Gastroesophageal sphincter (tissue), 4 donors: ENCODE measurements at regions not wholly inside any gene's neighbourhood (a gene's known extent, or its start where the extent isn't known, plus 50 kb on each side); places are given as distances from the start of the nearest gene placed in this dataset.

Experiments used
- ATAC-seq: fragments of 150-250 bp; one replicate; pipeline ENCODE4 v1.9.1; 2016; ENCODE audit warnings: mild to moderate bottlenecking, moderate library complexity
- H3K27ac ChIP-seq, 4 donors: fragments of 200-600 bp; sonication (generic) in 3 of 4; 1 replicate in 3 of 4; 2 replicates in 1 of 4; pipeline ENCODE4 v1.5.1; 2016 to 2019
- H3K27me3 ChIP-seq: fragments of 200-600 bp; sonication (generic); one replicate; pipeline ENCODE4 v1.5.1; 2019
- H3K36me3 ChIP-seq, 2 donors: fragments of 200-600 bp; sonication (generic); one replicate each; pipeline ENCODE4 v1.5.1; 2019; ENCODE audit warnings: control low read depth in 1 of 2
- H3K4me1 ChIP-seq, 3 donors: fragments of 200-600 bp; sonication (generic); 1 replicate in 2 of 3; 2 replicates in 1 of 3; pipeline ENCODE4 v1.5.1; 2016 to 2019; ENCODE audit warnings: control low read depth in 2 of 3
- H3K4me3 ChIP-seq, 2 donors: fragments of 200-600 bp; sonication (generic); one replicate each; pipeline ENCODE4 v1.5.1; 2019; ENCODE audit warnings: mild to moderate bottlenecking in 1 of 2, moderate library complexity in 1 of 2
- H3K9me3 ChIP-seq, 3 donors: fragments of 200-600 bp; sonication (generic); one replicate each; pipeline ENCODE4 v1.5.1; 2017 to 2019; ENCODE audit warnings: control low read depth in 2 of 3
- EP300 ChIP-seq: sonication (generic); formaldehyde crosslinking; IDR thresholded peaks from one replicate; pipeline ENCODE4 v1.6.1; 2017; ENCODE audit warnings: antibody characterized with exemption, mild to moderate bottlenecking
- POLR2A ChIP-seq, 2 donors: fragments of 450-650 bp; IDR thresholded peaks; one replicate each; pipeline ENCODE4 v1.6.1; 2017; ENCODE audit warnings: antibody characterized with exemption in 2 of 2, mild to moderate bottlenecking in 2 of 2, moderate library complexity in 1 of 2
- POLR2AphosphoS5 ChIP-seq: sonication (generic); formaldehyde crosslinking; IDR thresholded peaks from one replicate; pipeline ENCODE4 v1.6.1; 2017; ENCODE audit warnings: antibody characterized with exemption
- WGBS, 2 donors: methylation state at CpG; one replicate each; pipeline ENCODE4 v1.1.5; 2018; ENCODE audit warnings: low coverage in 1 of 2; 5-methylcytosine and 5-hydroxymethylcytosine counted together
- TF ChIP-seq, protein P1 (sequence below), 4 experiments: fragments of 200-600 bp in 2 of 4; fragments of 450-650 bp in 2 of 4; sonication (generic) in 1 of 4; IDR thresholded peaks; one replicate each; pipeline ENCODE4 v1.5.1; 2017 to 2019; ENCODE audit warnings: antibody characterized with exemption in 4 of 4, mild to moderate bottlenecking in 2 of 4, moderate library complexity in 2 of 4

- no peak for ATAC-seq
- TF ChIP-seq, protein P1, sequence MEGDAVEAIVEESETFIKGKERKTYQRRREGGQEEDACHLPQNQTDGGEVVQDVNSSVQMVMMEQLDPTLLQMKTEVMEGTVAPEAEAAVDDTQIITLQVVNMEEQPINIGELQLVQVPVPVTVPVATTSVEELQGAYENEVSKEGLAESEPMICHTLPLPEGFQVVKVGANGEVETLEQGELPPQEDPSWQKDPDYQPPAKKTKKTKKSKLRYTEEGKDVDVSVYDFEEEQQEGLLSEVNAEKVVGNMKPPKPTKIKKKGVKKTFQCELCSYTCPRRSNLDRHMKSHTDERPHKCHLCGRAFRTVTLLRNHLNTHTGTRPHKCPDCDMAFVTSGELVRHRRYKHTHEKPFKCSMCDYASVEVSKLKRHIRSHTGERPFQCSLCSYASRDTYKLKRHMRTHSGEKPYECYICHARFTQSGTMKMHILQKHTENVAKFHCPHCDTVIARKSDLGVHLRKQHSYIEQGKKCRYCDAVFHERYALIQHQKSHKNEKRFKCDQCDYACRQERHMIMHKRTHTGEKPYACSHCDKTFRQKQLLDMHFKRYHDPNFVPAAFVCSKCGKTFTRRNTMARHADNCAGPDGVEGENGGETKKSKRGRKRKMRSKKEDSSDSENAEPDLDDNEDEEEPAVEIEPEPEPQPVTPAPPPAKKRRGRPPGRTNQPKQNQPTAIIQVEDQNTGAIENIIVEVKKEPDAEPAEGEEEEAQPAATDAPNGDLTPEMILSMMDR (IDR thresholded peaks at IDR 0.05), result no peak
- TF ChIP-seq EP300 (no peak), POLR2AphosphoS5 (no peak), POLR2A (IDR thresholded peaks at IDR 0.05) (no peak)
- Histone ChIP-seq H3K27me3 (peaks cover 80% of the 10 kb centered on the region), H3K9me3 (no peaks in the 10 kb centered on the region), H3K36me3 (no peaks in the 10 kb centered on the region), H3K4me3 (no peak overlapping the region), H3K27ac (no peak overlapping the region), H3K4me1 (no peaks in the 10 kb centered on the region)
- WGBS, 2 donors, result 43 to 45% methylated on average over 4 of the region's 4 CpGs
These were observed 156.7 kb downstream of the ACTL8 start for GRCh38 chr1:17911791-17912190.

DNA sequence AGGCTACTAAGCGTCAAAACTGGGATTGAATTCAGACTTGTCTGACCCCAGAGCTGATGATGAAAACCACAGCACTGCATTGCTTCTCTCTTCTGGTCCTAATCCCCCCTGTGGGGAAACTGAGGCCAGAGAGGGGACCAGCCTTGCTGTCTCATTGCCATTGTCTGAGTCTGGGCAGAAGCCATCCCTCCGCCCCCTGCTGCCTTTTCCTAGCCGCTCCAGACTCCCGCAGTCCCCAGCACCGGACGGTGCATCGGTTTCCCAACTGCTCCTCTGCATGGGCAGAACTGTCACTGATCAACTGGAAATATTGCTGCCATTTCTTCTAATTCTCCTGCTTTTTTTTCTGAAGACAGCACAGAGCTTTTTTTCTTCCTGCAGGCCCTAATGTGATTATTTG lies 157.4 kb downstream of the ACTL8 start:
- TF ChIP-seq, protein P1 (IDR thresholded peaks at IDR 0.05), result no peak
- TF ChIP-seq EP300 (no peak), POLR2A (IDR thresholded peaks at IDR 0.05) (no peak), POLR2AphosphoS5 (no peak)
- Histone ChIP-seq H3K9me3 (no peaks in the 10 kb centered on the region), H3K27ac (no peak overlapping the region), H3K27me3 (peaks cover 80% of the 10 kb centered on the region), H3K4me3 (no peak overlapping the region), H3K36me3 (no peaks in the 10 kb centered on the region), H3K4me1 (no peaks in the 10 kb centered on the region)
- WGBS, 2 donors, result 64% methylated on average over 6 of the region's 7 CpGs; no CpG with 5 or more reads in 1 of the 2 donors
- ATAC-seq, result no peak

GRCh38 chr1:17913326-17914115 lies 158.4 kb downstream of the ACTL8 start:
- Histone ChIP-seq H3K36me3 (no peaks in the 10 kb centered on the region), H3K27ac (no peak overlapping the region), H3K27me3 (peaks cover 85% of the 10 kb centered on the region), H3K4me3 (no peak overlapping the region), H3K9me3 (no peaks in the 10 kb centered on the region), H3K4me1 (no peaks in the 10 kb centered on the region)
- no peak for ATAC-seq
- no peak for TF ChIP-seq POLR2AphosphoS5
- TF ChIP-seq, protein P1 (IDR thresholded peaks at IDR 0.05), result no peak
- no peak for TF ChIP-seq POLR2A (IDR thresholded peaks at IDR 0.05)
- no peak for TF ChIP-seq EP300
- WGBS, 2 donors, result 49 to 64% methylated on average over 6 to 10 of the region's 14 CpGs

- Histone ChIP-seq H3K27me3 (peaks cover 85% of the 10 kb centered on the region), H3K27ac (no peak overlapping the region), H3K9me3 (no peaks in the 10 kb centered on the region), H3K4me3 (no peak overlapping the region), H3K4me1 (no peaks in the 10 kb centered on the region), H3K36me3 (no peaks in the 10 kb centered on the region)
- no peak for TF ChIP-seq POLR2AphosphoS5
- TF ChIP-seq EP300, result no peak
- TF ChIP-seq, protein P1 (IDR thresholded peaks at IDR 0.05), result no peak
- TF ChIP-seq POLR2A (IDR thresholded peaks at IDR 0.05), result no peak
- 37 to 53% methylated on average over 2 to 5 of the region's 7 CpGs for WGBS, 2 donors
- ATAC-seq, result no peak
These were observed 159.0 kb downstream of the ACTL8 start for GRCh38 chr1:17914131-17914530.

DNA sequence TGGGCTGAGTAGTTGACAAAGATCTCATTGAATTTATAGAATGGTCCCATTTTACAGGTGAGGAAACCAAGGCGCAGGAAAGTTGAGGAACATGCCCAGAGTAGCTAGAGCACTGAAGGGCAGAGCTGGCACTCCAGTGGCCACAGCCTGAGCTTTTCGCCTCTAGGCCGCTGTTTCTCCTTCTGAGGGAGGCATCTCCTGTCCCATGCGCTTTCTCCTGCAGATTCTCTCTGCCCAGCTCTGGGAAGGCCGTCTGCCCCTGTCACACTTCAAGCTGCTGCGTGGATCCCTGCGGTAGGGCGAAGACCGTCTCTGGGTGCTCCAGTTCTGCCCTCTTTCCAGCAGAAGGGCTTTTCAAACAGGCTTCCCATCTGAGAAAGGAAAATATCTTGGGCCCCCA lies 159.9 kb downstream of the ACTL8 start:
- WGBS, 2 donors, result 40 to 60% methylated on average over 2 to 3 of the region's 9 CpGs

More for the DNA sequence above, 159.9 kb downstream of the ACTL8 start:
- ATAC-seq, result no peak
- H3K27ac ChIP-seq, result no peak overlapping the region
- TF ChIP-seq POLR2AphosphoS5, result no peak
- TF ChIP-seq, protein P1 (IDR thresholded peaks at IDR 0.05), result no peak
- TF ChIP-seq EP300, result no peak
- TF ChIP-seq POLR2A (IDR thresholded peaks at IDR 0.05), result no peak
- H3K36me3 ChIP-seq, result no peaks in the 10 kb centered on the region
- no peaks in the 10 kb centered on the region for H3K4me1 ChIP-seq
- no peaks in the 10 kb centered on the region for H3K9me3 ChIP-seq
- H3K4me3 ChIP-seq, result no peak overlapping the region
- H3K27me3 ChIP-seq, result peaks cover 85% of the 10 kb centered on the region
